PC-9 (cell line): ENCODE measurements at regions not wholly inside any gene's neighbourhood (a gene's known extent, or its start where the extent isn't known, plus 50 kb on each side); places are given as distances from the start of the nearest gene placed in this dataset.

Experiments
- CTCF ChIP-seq: fragments of 200-600 bp; sonication (generic); conservative IDR thresholded peaks from 2 replicates; pipeline ENCODE4 v1.6.1; 2017; ENCODE audit warnings: mixed run types, antibody characterized with exemption, mild to moderate bottlenecking, moderate library complexity
- EZH2 ChIP-seq: fragments of 200-600 bp; sonication (generic); IDR thresholded peaks from 2 replicates; pipeline ENCODE4 v1.8.0; 2017; ENCODE audit warnings: antibody characterized with exemption, low read depth

GRCh38 chr10:84768132-84768531 lies 439.7 kb downstream of the CCSER2 start:
- TF ChIP-seq CTCF (no peak), EZH2 (no peak)
